Erythroblast (primary cell): ENCODE measurements at regions not wholly inside any gene's neighbourhood (a gene's known extent, or its start where the extent isn't known, plus 50 kb on each side); places are given as distances from the start of the nearest gene placed in this dataset.

Experiments used
- GATA1 ChIP-seq: IDR thresholded peaks from 2 replicates; pipeline ENCODE4 v1.6.1; 2011; ENCODE audit warnings: low read depth, mild to moderate bottlenecking, control low read depth, low read length, moderate library complexity
- POLR2A ChIP-seq: IDR thresholded peaks from 2 replicates; pipeline ENCODE4 v1.6.1; 2011; ENCODE audit warnings: mild to moderate bottlenecking, low read length

DNA sequence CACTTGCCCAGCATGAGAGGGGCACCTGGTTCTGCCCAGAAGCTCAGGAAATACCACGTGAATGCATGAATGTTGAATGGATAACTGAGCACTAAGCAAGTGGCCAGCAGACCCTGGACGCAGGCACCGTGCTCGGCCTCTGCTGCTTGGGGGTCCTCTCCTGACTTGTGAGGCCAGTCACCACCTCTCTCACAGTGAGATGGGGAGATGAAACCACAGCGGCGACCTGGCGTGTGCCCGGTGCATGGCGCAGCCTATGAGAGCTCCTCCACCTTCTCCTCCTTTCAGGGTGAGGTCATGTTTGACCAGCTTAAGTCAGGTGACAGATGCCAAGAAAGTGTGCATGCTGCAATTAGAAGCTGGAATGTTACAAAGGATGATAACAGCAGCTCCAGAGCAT, 75.5 kb downstream of the HMX1 start:
- TF ChIP-seq POLR2A (no peak), GATA1 (no peak)
